HepG2 (cell line): ENCODE measurements at regions not wholly inside any gene's neighbourhood (a gene's known extent, or its start where the extent isn't known, plus 50 kb on each side); places are given as distances from the start of the nearest gene placed in this dataset.

Source experiments
- ATAC-seq: fragments of 200-7000 bp; cut with Tn5 transposase; 3 replicates; pipeline ENCODE4 v1.9.1; 2020; ENCODE audit warnings: mild to moderate bottlenecking, moderate library complexity
- BruUV-seq: library from RNA; stranded (reverse); fragments of 400-500 nt; replicated peaks from 2 replicates; lab custom pipeline; 2021; lab: Mats Ljungman, UMichigan
- CTCF ChIA-PET: fragments of 300-600 bp; formaldehyde crosslinking; extraction: SDS; loops from one replicate; lab custom pipeline; 2021; ENCODE audit warnings: low total read pairs, inconsistent platforms, low intra/inter-chr PET ratio; lab: Yijun Ruan, JAX
- POLR2A ChIA-PET: fragments of 350-600 bp; sonication (Branson Sonifier 250); formaldehyde crosslinking; loops from one replicate; lab custom pipeline; 2020; ENCODE audit warnings: antibody characterized with exemption, inconsistent platforms; lab: Yijun Ruan, JAX
- DNase-seq: peaks from one replicate; pipeline ENCODE4 v3.0.0-alpha.2; 2015; ENCODE audit warnings: low spot score
- FAIRE-seq: peaks from 3 replicates; lab custom pipeline; 2011; peaks lifted over from hg19 to GRCh38; lab: Jason Lieb, UNC
- H2AFZ ChIP-seq: one replicate; pipeline ENCODE4 v1.6.1; 2011; ENCODE audit warnings: low read length, inconsistent platforms
- H3K27ac ChIP-seq: fragments of 300-600 bp; 3 replicates; pipeline ENCODE4 v1.8.0; 2011; ENCODE audit warnings: mixed run types, mild to moderate bottlenecking, mixed read lengths, low read length, inconsistent platforms; ENCODE audit not compliant: insufficient read depth; ENCODE audit errors: extremely low read length
- H3K27me3 ChIP-seq, 2 experiments: fragments of 200-600 bp in 1 of 2; 2 replicates in 1 of 2; 3 replicates in 1 of 2; pipeline versions ENCODE4 v1.6.0 to v1.8.0; 2011; ENCODE audit warnings: low read length in 2 of 2, mild to moderate bottlenecking in 2 of 2, moderate library complexity in 2 of 2, inconsistent platforms in 1 of 2; ENCODE audit not compliant: insufficient read depth in 2 of 2, control insufficient read depth in 1 of 2
- H3K36me3 ChIP-seq, 2 experiments: fragments of 200-600 bp in 1 of 2; replicated peaks in 1 of 2; 2 replicates in 1 of 2; 3 replicates in 1 of 2; pipeline versions ENCODE4 v1.5.1 to v1.8.0; 2011; ENCODE audit warnings: low read length in 2 of 2, inconsistent platforms in 1 of 2; ENCODE audit not compliant: insufficient read depth in 2 of 2, control insufficient read depth in 1 of 2
- H3K4me1 ChIP-seq: 2 replicates; pipeline ENCODE4 v1.5.1; 2012; ENCODE audit warnings: low read length, inconsistent platforms; ENCODE audit not compliant: insufficient read depth
- H3K4me2 ChIP-seq: 2 replicates; pipeline ENCODE4 v1.6.0; 2011; ENCODE audit warnings: low read depth, low read length, inconsistent platforms
- H3K4me3 ChIP-seq, 3 experiments: fragments of 200-600 bp in 1 of 3; sonication (generic), shearing (Covaris generic) in 1 of 3; replicated peaks in 1 of 3; 2 replicates each; pipeline ENCODE4 v1.5.1; 2011 to 2016; ENCODE audit warnings: low read length in 3 of 3, inconsistent platforms in 2 of 3, low read depth in 2 of 3, mild to moderate bottlenecking in 2 of 3, control low read depth in 1 of 3, mixed read lengths in 1 of 3; ENCODE audit not compliant: insufficient read depth in 1 of 3
- H3K79me2 ChIP-seq: one replicate; pipeline ENCODE4 v1.6.1; 2011; ENCODE audit warnings: low read length, inconsistent platforms; ENCODE audit not compliant: insufficient read depth
- H3K9ac ChIP-seq: 2 replicates; pipeline ENCODE4 v1.6.0; 2011; ENCODE audit warnings: mild to moderate bottlenecking, low read depth, low read length, inconsistent platforms; ENCODE audit not compliant: insufficient read depth
- H3K9me3 ChIP-seq: 2 replicates; pipeline ENCODE4 v1.5.1; 2012; ENCODE audit warnings: mild to moderate bottlenecking, low read length
- H4K20me1 ChIP-seq: 2 replicates; pipeline ENCODE4 v1.6.0; 2011; ENCODE audit warnings: inconsistent platforms, mild to moderate bottlenecking, low read length, moderate library complexity; ENCODE audit not compliant: insufficient read depth
- ATF7 ChIP-seq, 2 experiments: fragments of 450-650 bp in 1 of 2; sonication (generic) in 1 of 2; formaldehyde crosslinking in 1 of 2; IDR thresholded peaks; 2 replicates each; pipeline versions ENCODE4 v1.4.0 to v1.6.1; 2016 to 2020; ENCODE audit warnings: antibody characterized with exemption in 1 of 2, mild to moderate bottlenecking in 1 of 2, missing genetic modification reagents in 1 of 2
- ATF7-NPFF ChIP-seq: sonication (generic); formaldehyde crosslinking; IDR thresholded peaks from 2 replicates; pipeline ENCODE4 v1.8.1; 2023; ENCODE audit warnings: mild to moderate bottlenecking, low read depth, missing genetic modification reagents, moderate library complexity
- CBX5 ChIP-seq: sonication (generic); formaldehyde crosslinking; IDR thresholded peaks from 2 replicates; pipeline ENCODE4 v1.4.0; 2020; ENCODE audit warnings: missing genetic modification reagents, borderline replicate concordance
- FOXJ3 ChIP-seq: sonication (generic); formaldehyde crosslinking; IDR thresholded peaks from 2 replicates; pipeline ENCODE4 v1.4.0; 2020; ENCODE audit warnings: missing genetic modification reagents, mild to moderate bottlenecking, borderline replicate concordance
- ONECUT2 ChIP-seq: sonication (generic); formaldehyde crosslinking; IDR thresholded peaks from 2 replicates; pipeline ENCODE4 v1.4.0; 2020; ENCODE audit warnings: missing genetic modification reagents
- POLR2A ChIP-seq, 2 experiments: IDR thresholded peaks; 2 replicates each; pipeline ENCODE4 v1.6.1; 2011; ENCODE audit warnings: low read depth in 2 of 2, low read length in 2 of 2, mild to moderate bottlenecking in 1 of 2, moderate library complexity in 1 of 2; ENCODE audit not compliant: insufficient read depth in 1 of 2
- SRF ChIP-seq: IDR thresholded peaks from 2 replicates; pipeline ENCODE4 v1.6.1; 2011; ENCODE audit warnings: mild to moderate bottlenecking, low read depth, low read length, moderate library complexity
- SRSF4 ChIP-seq: fragments of 200-400 bp; formaldehyde crosslinking; IDR thresholded peaks from one replicate; pipeline ENCODE4 v1.6.1; 2018; ENCODE audit warnings: mild to moderate bottlenecking, low read depth, low read length, moderate library complexity; ENCODE audit not compliant: poor library complexity, severe bottlenecking
- TAF15 ChIP-seq: fragments of 200-400 bp; formaldehyde crosslinking; IDR thresholded peaks from one replicate; pipeline ENCODE4 v1.6.1; 2018; ENCODE audit warnings: mild to moderate bottlenecking, low read depth, low read length; ENCODE audit not compliant: poor library complexity, severe bottlenecking
- ZBTB21 ChIP-seq: sonication (generic); formaldehyde crosslinking; IDR thresholded peaks from 2 replicates; pipeline ENCODE4 v1.4.0; 2020; ENCODE audit warnings: missing genetic modification reagents
- ZNF292 ChIP-seq: sonication (generic); formaldehyde crosslinking; IDR thresholded peaks from 2 replicates; pipeline ENCODE4 v1.8.1; 2022; ENCODE audit warnings: mild to moderate bottlenecking, low read depth, missing genetic modification reagents, borderline replicate concordance
- ZNF317 ChIP-seq: sonication (generic); formaldehyde crosslinking; IDR thresholded peaks from 2 replicates; pipeline ENCODE4 v1.5.0; 2020; ENCODE audit warnings: mild to moderate bottlenecking, missing genetic modification reagents
- ZNF629 ChIP-seq: sonication (generic); formaldehyde crosslinking; conservative IDR thresholded peaks from 2 replicates; pipeline ENCODE4 v1.5.0; 2020; ENCODE audit warnings: missing genetic modification reagents
- ZNF720 ChIP-seq: sonication (generic); formaldehyde crosslinking; IDR thresholded peaks from 2 replicates; pipeline ENCODE4 v1.4.0; 2020; ENCODE audit warnings: missing genetic modification reagents
- ZNF75D ChIP-seq: sonication (generic); formaldehyde crosslinking; IDR thresholded peaks from 2 replicates; pipeline ENCODE4 v1.8.1; 2023; ENCODE audit warnings: missing genetic modification reagents, mild to moderate bottlenecking, borderline replicate concordance
- WGBS: methylation state at CpG from one replicate; pipeline ENCODE4 v1.1.6; 2017; ENCODE audit warnings: low lambda C conversion rate; 5-methylcytosine and 5-hydroxymethylcytosine counted together
- in situ Hi-C: cut with HindIII; loops from 2 replicates; pipeline ENCODE4 v1.10.0; 2017; ENCODE audit warnings: low pct_unique_long_range_greater_than_20kb; ENCODE audit not compliant: extremely low pct_ligation_motif_present
- intact Hi-C: fragments of 100-400 bp; cut with micrococcal nuclease; formaldehyde crosslinking; loops from one replicate; pipeline ENCODE4 v1.10.0; 2022; ENCODE audit not compliant: unreplicated experiment
- TF ChIP-seq, protein P1 (sequence below): sonication (generic); formaldehyde crosslinking; IDR thresholded peaks from 2 replicates; pipeline ENCODE4 v1.4.0; 2020; ENCODE audit warnings: mild to moderate bottlenecking, missing genetic modification reagents
- TF ChIP-seq, protein P2 (sequence below): sonication (generic); formaldehyde crosslinking; IDR thresholded peaks from 2 replicates; pipeline ENCODE4 v1.8.1; 2022; ENCODE audit warnings: low read depth, mild to moderate bottlenecking, missing genetic modification reagents
- TF ChIP-seq, protein P3 (sequence below): sonication (generic); formaldehyde crosslinking; IDR thresholded peaks from 2 replicates; pipeline ENCODE4 v1.5.1; 2020; ENCODE audit warnings: missing genetic modification reagents, mild to moderate bottlenecking, borderline replicate concordance

- TF ChIP-seq, protein P1, sequence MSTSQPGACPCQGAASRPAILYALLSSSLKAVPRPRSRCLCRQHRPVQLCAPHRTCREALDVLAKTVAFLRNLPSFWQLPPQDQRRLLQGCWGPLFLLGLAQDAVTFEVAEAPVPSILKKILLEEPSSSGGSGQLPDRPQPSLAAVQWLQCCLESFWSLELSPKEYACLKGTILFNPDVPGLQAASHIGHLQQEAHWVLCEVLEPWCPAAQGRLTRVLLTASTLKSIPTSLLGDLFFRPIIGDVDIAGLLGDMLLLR = no peak
- TF ChIP-seq ZNF317 (no peak), POLR2A (IDR thresholded peaks at IDR 0.05; ENCODE audit: insufficient read depth in 1 of 2, low read depth in 2 of 2, low read length in 2 of 2) (no peak), SRF (no peak), ZNF292 (no peak), ATF7-NPFF (CRISPR knock-in tag) (no peak), ZNF720 (no peak), ZNF75D (CRISPR knock-in tag) (no peak), ZNF629 (no peak), TAF15 (no peak), SRSF4 (no peak)
- POLR2A ChIA-PET = no interaction called here
- no TSS peak for BruUV-seq
- Histone ChIP-seq H3K79me2 (no peaks in the 10 kb centered on the region), H2AFZ (no peak overlapping the region), H3K27me3 (no peaks in the 10 kb centered on the region), H3K4me1 (no peaks in the 10 kb centered on the region), H4K20me1 (no peaks in the 10 kb centered on the region), H3K4me3 (no peak overlapping the region), H3K36me3 (no peaks in the 10 kb centered on the region), H3K27ac (no peak overlapping the region), H3K9me3 (peaks cover 17% of the 10 kb centered on the region), H3K4me2 (no peak overlapping the region), H3K9ac (no peak overlapping the region)
- in situ Hi-C loops = no loop called here
- intact Hi-C loops = no loop called here
- CTCF ChIA-PET = no interaction called here
- DNase-seq = no peak
- no peak for ATAC-seq
- FAIRE-seq = no peak
Observed at GRCh38 chr9:23557689-23558088, 268.4 kb downstream of the ELAVL2 start.

GRCh38 chr9:23559522-23559921 lies 266.5 kb downstream of the ELAVL2 start:
- Histone ChIP-seq H3K4me2 (no peak overlapping the region), H3K4me3 (no peak overlapping the region), H3K9me3 (peaks cover 23% of the 10 kb centered on the region), H3K79me2 (no peaks in the 10 kb centered on the region), H3K27me3 (no peaks in the 10 kb centered on the region), H3K4me1 (no peaks in the 10 kb centered on the region), H3K9ac (no peak overlapping the region), H3K27ac (no peak overlapping the region), H2AFZ (no peak overlapping the region), H4K20me1 (no peaks in the 10 kb centered on the region), H3K36me3 (no peaks in the 10 kb centered on the region)
- ChIA-PET CTCF (no interaction called here), POLR2A (no interaction called here)
- ATAC-seq = no peak
- intact Hi-C loops = no loop called here
- DNase-seq = no peak
- under 1% methylated on average over 4 of the region's 4 CpGs for WGBS
- no TSS peak for BruUV-seq
- no peak for FAIRE-seq
- in situ Hi-C loops = no loop called here
- TF ChIP-seq ZBTB21 (CRISPR knock-in tag) (no peak), FOXJ3 (CRISPR knock-in tag) (no peak), ONECUT2 (CRISPR knock-in tag) (no peak), ATF7 (IDR thresholded peaks at IDR 0.05) (peak; percentile 98), ATF7 (CRISPR knock-in tag; IDR thresholded peaks at IDR 0.05) (no peak), CBX5 (CRISPR knock-in tag) (no peak)
- TF ChIP-seq, protein P2, sequence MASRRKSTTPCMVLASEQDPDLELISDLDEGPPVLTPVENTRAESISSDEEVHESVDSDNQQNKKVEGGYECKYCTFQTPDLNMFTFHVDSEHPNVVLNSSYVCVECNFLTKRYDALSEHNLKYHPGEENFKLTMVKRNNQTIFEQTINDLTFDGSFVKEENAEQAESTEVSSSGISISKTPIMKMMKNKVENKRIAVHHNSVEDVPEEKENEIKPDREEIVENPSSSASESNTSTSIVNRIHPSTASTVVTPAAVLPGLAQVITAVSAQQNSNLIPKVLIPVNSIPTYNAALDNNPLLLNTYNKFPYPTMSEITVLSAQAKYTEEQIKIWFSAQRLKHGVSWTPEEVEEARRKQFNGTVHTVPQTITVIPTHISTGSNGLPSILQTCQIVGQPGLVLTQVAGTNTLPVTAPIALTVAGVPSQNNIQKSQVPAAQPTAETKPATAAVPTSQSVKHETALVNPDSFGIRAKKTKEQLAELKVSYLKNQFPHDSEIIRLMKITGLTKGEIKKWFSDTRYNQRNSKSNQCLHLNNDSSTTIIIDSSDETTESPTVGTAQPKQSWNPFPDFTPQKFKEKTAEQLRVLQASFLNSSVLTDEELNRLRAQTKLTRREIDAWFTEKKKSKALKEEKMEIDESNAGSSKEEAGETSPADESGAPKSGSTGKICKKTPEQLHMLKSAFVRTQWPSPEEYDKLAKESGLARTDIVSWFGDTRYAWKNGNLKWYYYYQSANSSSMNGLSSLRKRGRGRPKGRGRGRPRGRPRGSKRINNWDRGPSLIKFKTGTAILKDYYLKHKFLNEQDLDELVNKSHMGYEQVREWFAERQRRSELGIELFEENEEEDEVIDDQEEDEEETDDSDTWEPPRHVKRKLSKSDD (CRISPR knock-in tag) = no peak
- TF ChIP-seq, protein P3, sequence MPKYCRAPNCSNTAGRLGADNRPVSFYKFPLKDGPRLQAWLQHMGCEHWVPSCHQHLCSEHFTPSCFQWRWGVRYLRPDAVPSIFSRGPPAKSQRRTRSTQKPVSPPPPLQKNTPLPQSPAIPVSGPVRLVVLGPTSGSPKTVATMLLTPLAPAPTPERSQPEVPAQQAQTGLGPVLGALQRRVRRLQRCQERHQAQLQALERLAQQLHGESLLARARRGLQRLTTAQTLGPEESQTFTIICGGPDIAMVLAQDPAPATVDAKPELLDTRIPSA (CRISPR knock-in tag) = no peak
